ENCODE measurements at regions not wholly inside any gene's neighbourhood (a gene's known extent, or its start where the extent isn't known, plus 50 kb on each side); places are given as distances from the start of the nearest gene placed in this dataset.

DNA sequence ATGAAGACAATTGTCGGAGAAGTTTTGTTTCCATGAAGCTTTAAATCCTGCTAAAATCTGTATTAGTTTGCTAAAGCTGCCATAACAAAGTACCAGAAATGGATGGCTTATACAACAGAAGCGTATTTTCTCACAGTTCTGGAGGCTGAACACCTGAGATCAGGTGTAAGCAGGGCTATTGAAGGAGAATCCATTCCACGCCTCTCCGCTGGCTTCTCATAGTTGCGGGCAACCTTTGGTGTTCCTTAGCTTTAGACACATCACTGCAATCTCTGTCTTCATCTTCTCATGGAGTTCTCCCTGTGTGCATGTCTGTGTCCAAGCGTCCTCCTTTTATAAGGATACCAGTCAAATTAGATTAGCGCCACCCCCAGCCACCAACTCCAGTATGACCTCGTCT is 159.9 kb upstream of the CDYL start:
- H4K20me1 ChIP-seq (ENCODE audit: insufficient read depth, low read length), result no peaks in the 10 kb centered on the region
- no peaks in the 10 kb centered on the region for H3K9me2 ChIP-seq (ENCODE audit: low read depth, low read length)
- no peaks in the 10 kb centered on the region for H3K4me1 ChIP-seq (ENCODE audit: insufficient read depth, low read length, severe bottlenecking)
- no peak overlapping the region for H3K27ac ChIP-seq (ENCODE audit: low read depth, low read length, poor library complexity, severe bottlenecking)
- no peak overlapping the region for H3K4me2 ChIP-seq (ENCODE audit: low read length)
- no peaks in the 10 kb centered on the region for H3F3A ChIP-seq (ENCODE audit: insufficient read depth, low read length)
- H3K36me3 ChIP-seq (ENCODE audit: insufficient read depth, low read length), result no peaks in the 10 kb centered on the region
- TF ChIP-seq EZH2 (IDR thresholded peaks at IDR 0.05; ENCODE audit: borderline replicate concordance, low read length), result no peak
- no peak for TF ChIP-seq CTCF (IDR thresholded peaks at IDR 0.05; ENCODE audit: low read length)
- no peaks in the 10 kb centered on the region for H3K9me3 ChIP-seq (ENCODE audit: low read length)
- no peaks in the 10 kb centered on the region for H3K79me2 ChIP-seq (ENCODE audit: insufficient read depth, low read length)
- H3K4me3 ChIP-seq (ENCODE audit: low read depth, low read length, poor library complexity, severe bottlenecking), result no peak overlapping the region
- no peak overlapping the region for H3K9ac ChIP-seq (ENCODE audit: low read length)
- no peak overlapping the region for H2AFZ ChIP-seq (ENCODE audit: low read length)
- no peaks in the 10 kb centered on the region; the same call in 1 of the 2 replicates for H3K27me3 ChIP-seq (ENCODE audit: insufficient read depth, low read length)

DNA sequence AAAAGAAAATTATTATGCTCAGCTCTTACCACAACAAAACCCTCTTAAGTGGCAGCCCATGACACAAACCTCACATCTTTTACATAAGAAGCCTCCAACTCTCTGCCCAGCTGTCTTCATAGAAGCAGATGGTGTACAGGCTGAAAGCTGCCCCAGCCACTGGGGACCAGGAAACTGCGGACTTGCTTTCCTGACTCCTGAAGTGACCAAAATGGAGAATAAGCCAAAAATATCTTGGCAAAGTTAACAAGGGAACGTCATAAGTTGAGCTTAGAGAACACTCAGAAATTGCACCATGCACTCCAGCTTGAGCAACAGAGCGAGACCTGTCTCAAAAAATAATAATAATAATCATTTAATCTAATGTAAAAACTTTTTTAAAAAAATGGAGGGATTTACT is 160.3 kb upstream of the CDYL start:
- Histone ChIP-seq H3F3A (ENCODE audit: insufficient read depth, low read length) (no peaks in the 10 kb centered on the region), H3K36me3 (ENCODE audit: insufficient read depth, low read length) (no peaks in the 10 kb centered on the region), H3K9me3 (ENCODE audit: low read length) (no peaks in the 10 kb centered on the region), H3K4me1 (ENCODE audit: insufficient read depth, low read length, severe bottlenecking) (no peaks in the 10 kb centered on the region), H2AFZ (ENCODE audit: low read length) (no peak overlapping the region), H3K9ac (ENCODE audit: low read length) (no peak overlapping the region), H3K79me2 (ENCODE audit: insufficient read depth, low read length) (no peaks in the 10 kb centered on the region), H4K20me1 (ENCODE audit: insufficient read depth, low read length) (no peaks in the 10 kb centered on the region), H3K4me3 (ENCODE audit: low read depth, low read length, poor library complexity, severe bottlenecking) (no peak overlapping the region), H3K4me2 (ENCODE audit: low read length) (no peak overlapping the region), H3K27ac (ENCODE audit: low read depth, low read length, poor library complexity, severe bottlenecking) (no peak overlapping the region), H3K9me2 (ENCODE audit: low read depth, low read length) (no peaks in the 10 kb centered on the region), H3K27me3 (ENCODE audit: insufficient read depth, low read length) (no peaks in the 10 kb centered on the region; the same call in 1 of the 2 replicates)
- TF ChIP-seq EZH2 (IDR thresholded peaks at IDR 0.05; ENCODE audit: borderline replicate concordance, low read length) (no peak), CTCF (IDR thresholded peaks at IDR 0.05; ENCODE audit: low read length) (no peak)

- H3K36me3 ChIP-seq (ENCODE audit: insufficient read depth, low read length), result no peaks in the 10 kb centered on the region
- H3K79me2 ChIP-seq (ENCODE audit: insufficient read depth, low read length), result no peaks in the 10 kb centered on the region
- no peaks in the 10 kb centered on the region for H4K20me1 ChIP-seq (ENCODE audit: insufficient read depth, low read length)
- no peaks in the 10 kb centered on the region; the same call in 1 of the 2 replicates for H3K27me3 ChIP-seq (ENCODE audit: insufficient read depth, low read length)
- no peak overlapping the region for H3K9ac ChIP-seq (ENCODE audit: low read length)
- H3K9me2 ChIP-seq (ENCODE audit: low read depth, low read length), result no peaks in the 10 kb centered on the region
- TF ChIP-seq EZH2 (IDR thresholded peaks at IDR 0.05; ENCODE audit: borderline replicate concordance, low read length) (no peak), CTCF (IDR thresholded peaks at IDR 0.05; ENCODE audit: low read length) (no peak)
- no peak overlapping the region for H3K4me2 ChIP-seq (ENCODE audit: low read length)
- H3K9me3 ChIP-seq (ENCODE audit: low read length), result no peaks in the 10 kb centered on the region
- H3F3A ChIP-seq (ENCODE audit: insufficient read depth, low read length), result no peaks in the 10 kb centered on the region
- no peak overlapping the region for H3K4me3 ChIP-seq (ENCODE audit: low read depth, low read length, poor library complexity, severe bottlenecking)
- H3K4me1 ChIP-seq (ENCODE audit: insufficient read depth, low read length, severe bottlenecking), result no peaks in the 10 kb centered on the region
- H2AFZ ChIP-seq (ENCODE audit: low read length), result no peak overlapping the region
- no peak overlapping the region for H3K27ac ChIP-seq (ENCODE audit: low read depth, low read length, poor library complexity, severe bottlenecking)
These were observed 161.0 kb upstream of the CDYL start for GRCh38 chr6:4615231-4615630.

All from OCI-LY1 (cell line).